DMS 273 (cell line): ENCODE measurements at regions not wholly inside any gene's neighbourhood (a gene's known extent, or its start where the extent isn't known, plus 50 kb on each side); places are given as distances from the start of the nearest gene placed in this dataset.

Source experiments
- DNase-seq: peaks from one replicate; lab custom pipeline; 2025; ENCODE audit not compliant: unreplicated experiment; lab: John Stamatoyannopoulos, UW

DNA sequence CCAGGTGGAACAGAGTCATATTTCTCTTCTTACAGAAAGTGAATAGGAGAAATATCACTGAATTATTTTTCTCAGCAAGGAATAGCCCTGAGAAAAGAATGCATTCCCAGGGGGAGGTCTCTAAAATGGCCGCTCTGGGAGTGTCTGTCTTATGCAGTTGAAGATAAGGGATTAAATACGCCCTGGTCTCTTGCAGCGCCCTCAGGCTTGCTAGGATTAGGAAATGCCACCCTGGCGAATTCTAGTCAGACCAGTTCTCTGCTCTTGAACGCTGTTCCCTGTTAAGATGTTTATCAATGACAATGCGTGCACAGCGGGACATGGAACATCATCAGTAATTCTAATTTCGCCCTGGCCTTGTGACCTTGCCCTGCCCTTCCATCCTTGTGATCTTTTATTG lies 949.0 kb upstream of the SEMA6D start:
- DNase-seq: peak; percentile 0

DNA sequence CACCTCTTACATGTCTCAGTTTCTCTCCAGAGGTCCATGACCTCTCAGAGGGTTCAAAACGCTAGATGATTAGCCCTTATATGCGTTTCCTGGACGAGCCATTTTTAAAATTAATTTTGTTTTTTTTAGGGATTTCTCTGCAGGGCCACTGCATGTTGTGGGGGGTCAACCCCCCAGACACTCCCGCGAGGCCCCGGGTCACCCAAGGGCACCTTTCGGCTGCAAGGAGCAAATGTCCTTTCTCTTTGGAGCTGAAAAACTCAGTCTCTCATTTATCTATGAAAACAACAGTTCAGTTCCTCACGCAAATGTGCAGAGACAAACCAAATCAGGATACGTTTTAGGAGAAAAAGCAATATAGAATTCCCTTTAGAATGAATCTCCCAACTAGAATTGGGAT lies 944.3 kb upstream of the SEMA6D start:
- no peak for DNase-seq

DNA sequence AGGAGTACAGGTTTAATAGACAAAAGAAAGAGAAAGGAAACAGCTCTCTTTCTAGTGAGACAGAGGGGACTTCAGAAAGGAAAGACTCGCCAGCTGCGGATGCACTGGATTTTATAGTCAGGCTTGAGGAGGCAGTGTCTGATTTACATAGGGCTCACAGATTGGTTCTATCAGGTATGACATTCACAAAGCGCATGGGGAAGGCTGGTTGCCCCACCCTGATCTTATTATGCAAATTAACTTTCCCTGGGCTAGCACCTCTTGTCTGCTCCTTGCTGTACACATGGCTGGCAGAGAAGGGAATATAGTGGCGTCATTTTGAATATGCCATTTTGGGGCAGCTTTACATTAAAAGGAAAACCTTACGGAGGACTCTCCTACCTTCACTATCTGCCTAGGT lies 938.4 kb upstream of the SEMA6D start:
- DNase-seq: no peak

DNA sequence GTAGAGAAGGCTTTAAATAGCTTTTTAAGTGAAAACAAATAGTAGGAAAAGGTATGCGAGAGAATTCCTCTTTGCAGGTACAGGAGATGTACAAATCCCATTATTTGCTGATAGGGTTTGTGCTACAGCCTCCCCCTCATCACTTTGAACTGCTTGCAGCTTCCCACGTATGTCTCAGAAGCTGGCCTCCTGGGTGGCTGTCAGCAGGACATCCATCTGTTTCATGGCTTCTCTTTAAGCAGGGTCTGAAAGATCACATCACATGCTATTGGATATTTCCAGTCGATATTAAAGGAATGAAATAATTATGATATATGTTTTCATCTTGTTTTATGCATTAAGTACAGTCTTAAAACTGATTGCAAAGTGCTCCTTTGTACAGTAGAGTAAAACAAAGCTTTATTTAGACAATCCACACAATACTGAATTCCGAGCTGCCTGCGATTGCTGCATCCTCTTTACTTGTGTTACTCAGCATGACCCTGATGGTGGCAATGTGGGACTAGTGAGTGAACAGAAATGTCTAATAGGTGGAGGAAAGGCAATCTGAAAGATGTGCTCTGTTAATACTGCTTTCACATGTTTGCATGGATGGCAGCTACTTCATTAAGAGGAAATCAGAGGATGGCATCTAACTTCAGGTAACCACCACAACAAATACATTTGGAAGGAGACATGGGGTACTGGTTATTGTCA lies 930.6 kb upstream of the SEMA6D start:
- DNase-seq: peak; percentile 26

DNA sequence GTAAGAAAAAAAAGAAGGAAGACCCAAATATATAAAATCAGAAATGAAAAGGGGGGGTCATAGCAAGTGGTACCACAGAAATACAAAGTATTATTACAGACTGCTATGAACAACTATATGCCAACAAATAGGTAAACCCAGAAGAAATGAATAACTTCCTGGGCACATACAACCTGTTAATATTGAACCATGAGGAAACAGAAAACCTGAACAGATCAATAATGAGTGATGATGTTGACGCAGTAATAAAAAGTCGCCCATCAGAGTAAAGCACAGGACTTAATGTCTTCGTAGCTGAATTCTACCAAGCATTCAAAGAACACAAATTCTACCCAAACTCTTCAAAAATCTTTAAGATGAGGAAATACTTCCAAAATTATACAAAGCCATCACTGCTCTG lies 921.6 kb upstream of the SEMA6D start:
- DNase-seq: no peak

DNA sequence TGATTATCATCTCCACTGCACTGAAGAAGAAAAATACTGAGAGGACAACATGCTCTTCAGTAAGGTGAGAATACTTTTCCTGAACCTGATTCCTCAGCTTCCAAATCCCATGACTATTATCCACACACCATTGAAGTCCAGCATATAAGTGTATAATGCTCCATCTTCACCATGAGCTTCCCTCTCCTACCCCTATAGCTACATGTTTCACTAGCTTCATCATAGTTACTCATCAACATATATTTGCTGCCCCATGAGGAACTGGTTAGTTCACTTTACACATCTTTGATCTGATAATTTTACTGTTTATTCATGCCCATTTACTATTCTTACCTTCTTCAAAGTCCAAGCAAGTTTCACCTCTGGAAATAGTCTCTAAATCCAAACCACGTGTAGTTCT lies 908.5 kb upstream of the SEMA6D start:
- DNase-seq: no peak

DNA sequence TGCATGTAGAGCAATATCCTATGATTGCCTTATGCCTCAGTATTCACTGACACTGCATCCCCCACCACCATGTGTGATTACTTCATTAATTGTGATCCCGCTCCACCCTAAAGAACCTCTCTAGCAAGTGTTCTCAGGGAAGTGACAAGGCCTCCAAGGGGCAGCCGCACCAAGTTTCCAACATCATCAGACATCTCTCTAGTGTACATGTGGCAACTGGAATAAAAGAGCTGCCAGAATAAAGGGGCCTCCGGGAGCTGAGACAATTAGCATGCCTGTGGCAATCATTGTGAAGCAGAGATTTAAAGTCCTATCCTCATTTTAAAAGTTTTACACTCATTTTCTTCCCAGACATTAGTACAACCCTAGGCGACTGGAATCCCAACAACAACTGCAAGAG lies 902.1 kb upstream of the SEMA6D start:
- DNase-seq: no peak

DNA sequence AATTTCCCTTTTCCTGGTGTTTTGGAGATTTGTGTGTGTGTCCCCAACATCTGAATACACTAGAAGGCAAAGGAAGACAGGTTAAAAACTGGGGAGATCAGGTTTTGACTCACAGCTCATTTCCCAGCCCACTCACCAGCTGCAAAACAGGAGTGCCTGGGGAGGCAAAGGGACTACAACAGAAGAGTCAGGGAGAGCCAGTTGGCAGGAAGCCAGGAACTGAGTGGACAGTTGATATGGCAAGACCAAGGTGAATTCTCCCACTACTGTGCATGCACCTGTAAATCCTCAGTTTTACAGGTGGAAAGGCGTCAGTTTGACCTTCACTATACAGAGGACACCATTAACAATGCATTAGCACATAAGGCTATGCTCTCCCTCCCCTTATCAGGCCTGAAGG lies 901.5 kb upstream of the SEMA6D start:
- peak; percentile 13 for DNase-seq

DNA sequence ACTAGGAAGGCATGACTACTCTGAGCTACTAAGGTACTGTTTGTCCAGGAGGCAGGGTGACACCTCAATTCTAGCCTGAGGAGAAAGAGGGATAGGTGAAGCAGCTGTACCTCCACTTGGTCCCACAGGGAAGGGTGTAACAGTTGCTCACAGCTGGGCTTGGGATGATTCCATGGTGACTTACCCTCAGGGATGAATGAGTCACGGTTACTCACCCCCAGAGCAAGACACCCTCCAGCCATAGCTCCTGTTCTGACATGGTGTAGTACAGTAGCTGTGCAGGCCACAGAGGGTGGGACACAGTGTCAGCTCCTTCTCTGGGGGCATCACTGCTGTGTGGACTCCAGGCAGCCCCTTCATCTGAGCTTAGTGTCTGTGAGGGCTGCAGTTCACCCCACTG lies 868.6 kb upstream of the SEMA6D start:
- DNase-seq: no peak

DNA sequence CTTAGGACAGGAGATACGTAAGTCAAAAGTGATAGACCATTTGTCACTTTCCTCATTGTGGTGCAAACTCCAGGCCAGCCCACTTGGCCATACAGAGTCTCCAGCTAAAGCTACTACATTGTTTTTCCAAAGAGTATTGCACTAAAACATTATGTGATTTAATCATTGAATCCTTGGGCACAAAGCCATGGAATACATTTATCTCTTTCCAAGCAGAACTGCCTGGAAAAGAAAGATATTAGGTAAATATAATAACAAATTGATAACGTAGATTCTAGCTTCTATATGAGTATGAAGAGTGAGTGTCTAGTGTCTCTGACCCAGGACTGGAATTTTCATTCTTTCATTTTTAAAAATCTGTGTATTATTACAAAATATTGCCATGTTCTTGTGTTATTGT lies 863.7 kb upstream of the SEMA6D start:
- DNase-seq: no peak

DNA sequence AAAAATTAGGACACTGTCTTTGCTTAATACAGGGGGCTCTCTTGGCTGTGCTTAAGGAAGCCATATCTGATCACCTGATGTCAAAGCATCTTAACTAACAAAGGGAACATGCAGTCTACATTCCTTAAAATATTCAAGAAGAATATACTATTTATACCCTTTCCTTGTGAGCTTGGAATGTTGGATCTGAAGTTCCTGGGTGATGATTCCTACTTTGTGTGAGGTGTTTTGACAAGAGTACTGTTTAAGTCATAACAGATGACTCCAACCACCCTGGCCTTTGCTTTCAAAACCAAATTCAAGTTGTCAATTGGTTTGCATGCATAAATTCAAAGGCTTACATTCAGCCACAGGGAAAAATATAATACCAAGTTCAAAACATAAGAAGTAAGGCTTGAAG lies 862.7 kb upstream of the SEMA6D start:
- DNase-seq: no peak

DNA sequence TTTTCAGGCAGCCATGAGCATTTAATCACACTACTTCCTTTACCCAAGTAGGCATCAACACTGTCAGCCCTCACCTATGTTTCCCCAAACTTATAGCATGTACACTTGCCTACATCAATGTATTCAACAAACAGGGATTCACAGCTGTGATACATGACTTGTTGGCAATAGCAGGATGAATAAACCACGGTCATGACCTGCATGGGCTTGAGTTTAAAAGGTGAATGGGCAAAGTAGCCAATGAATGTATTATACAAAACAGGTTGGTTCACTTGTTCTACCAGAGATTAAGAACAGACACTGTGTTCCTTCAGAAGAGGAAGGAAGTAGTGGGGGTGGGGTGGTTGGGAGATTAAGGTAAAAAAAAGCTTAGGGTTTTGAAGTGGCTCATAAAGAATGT lies 861.9 kb upstream of the SEMA6D start:
- no peak for DNase-seq

DNA sequence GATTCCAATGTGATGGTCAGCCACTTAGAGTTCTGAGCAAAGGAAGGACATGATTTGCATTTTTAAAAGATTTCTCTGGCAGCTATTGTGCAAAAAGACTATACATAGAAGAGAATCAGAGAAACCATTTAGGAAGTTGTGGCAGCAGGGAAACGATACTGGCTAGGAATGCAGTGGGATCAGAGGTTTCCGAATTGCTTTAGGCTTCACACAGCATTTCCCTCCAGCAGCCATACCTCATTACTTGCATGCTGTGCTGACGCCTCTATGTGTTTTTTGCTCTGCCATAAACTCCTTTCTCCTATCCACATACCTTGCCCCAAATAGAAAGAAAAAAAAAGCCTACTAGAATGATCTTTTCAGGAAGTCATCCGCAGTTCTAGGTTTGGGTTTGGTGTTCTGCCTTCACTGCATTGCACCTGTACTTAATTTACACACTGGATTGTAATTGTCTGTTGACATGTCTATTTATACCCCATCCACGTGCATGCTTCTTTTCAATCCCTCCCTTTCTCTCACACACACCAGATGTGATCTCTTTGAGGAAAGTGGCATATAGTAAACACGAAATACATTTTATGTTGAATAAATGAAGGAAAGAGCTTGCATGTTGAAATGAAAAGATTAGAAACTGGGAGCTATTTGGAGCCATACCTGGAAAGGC lies 860.3 kb upstream of the SEMA6D start:
- no peak for DNase-seq

DNA sequence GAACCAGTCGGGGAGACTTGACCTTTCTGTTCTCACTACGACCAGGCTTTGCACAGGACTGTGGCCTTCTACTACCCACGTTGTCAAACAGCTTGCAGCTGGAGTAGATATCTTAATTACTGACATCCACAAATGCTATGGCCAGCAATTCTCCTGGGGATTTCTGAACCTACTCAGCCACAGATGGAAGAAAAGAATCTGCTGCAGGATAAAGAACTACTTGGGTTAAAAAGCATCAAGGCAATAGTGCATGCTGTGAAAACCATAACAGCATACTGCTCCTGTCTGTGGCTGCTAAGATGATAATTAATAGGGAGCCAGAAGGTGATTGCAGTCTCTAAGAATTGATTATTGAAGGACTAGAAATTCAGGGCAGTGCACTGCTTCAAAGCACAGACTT lies 859.2 kb upstream of the SEMA6D start:
- DNase-seq: peak; percentile 35

DNA sequence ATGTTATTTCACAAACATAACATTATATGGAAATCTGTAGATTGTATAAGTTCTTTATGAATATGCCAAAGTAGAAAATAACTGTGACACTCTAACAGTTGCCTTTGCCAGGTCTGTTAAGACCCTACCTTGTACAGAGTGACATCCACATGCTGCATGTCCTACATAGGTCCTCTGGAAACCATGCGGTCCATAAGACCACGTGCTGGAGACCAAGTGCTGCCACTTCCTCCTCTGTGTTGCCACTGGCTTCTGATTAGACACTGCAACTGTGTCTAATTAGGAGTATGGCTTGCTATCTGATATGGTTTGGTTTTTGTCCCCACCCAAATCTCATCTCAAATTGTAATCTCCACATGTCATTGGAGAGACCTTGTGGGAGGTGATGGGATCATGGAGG lies 855.5 kb upstream of the SEMA6D start:
- DNase-seq: no peak

DNA sequence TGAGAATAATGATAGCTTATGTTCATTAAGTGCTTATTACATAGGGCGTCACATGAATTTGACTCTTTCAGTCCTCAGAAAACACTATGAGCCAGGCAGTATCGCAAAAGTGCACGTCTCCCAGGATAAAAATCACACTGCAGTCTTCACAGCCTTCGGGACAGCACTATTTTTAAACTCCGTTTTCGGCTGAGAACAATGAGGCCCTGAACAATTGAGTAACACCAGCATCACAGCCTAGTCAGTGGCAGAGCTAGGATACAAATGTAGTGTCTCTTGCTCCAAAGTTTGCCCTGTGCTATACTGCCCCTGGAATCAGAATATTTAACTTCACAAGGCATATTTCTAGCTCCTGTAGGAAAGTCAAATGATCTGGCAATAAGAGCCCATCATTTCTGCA lies 852.1 kb upstream of the SEMA6D start:
- no peak for DNase-seq

DNA sequence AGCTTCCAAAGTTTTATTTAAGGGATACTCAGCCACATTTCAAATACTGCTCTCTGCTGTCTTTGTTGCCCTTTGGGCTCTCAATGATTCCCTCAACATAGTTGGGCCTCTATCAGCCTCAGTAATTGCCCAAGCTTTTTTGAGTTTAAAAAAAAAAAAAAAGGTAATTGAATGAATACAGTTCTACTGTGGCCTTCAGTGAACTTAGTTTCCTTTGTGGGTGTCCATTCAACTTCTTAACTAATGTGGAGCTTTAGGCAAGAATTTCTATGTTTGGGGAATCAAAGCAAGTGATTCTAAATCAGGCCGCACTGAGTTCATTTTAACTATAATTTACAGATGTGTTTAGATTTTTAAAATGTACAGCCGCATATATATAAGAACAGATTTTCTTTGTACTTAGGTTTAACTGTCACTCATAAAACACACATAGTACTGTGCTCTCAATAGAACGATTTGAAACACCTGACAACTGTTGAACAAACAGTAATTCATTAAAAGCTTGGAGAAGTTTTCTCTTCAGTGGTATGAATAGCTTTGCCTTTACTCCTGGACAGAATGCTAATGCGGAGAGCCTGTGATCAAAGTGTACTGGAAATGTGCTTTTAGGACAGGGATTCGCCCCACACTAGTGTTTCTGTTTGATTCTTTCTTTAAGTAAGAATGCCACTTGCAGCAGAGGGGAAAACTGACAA lies 844.9 kb upstream of the SEMA6D start:
- DNase-seq: no peak

DNA sequence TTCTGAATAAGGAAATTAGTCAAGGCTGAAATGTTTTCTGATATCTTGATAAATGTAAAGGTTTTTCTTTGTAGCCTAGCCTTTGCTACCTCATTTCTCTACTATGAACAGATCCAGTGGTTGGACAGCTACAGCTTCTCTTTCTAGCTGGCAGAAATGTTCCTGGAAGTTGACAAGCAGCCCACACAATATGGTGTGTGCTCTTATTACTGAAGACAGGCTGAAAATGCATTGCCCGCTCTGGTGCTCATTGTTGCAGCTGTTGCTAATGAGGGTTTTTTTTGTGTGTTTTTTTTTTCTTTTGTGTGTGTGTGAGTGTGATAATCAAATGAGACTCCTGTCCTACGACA lies 844.3 kb upstream of the SEMA6D start:
- DNase-seq: peak; percentile 13

DNA sequence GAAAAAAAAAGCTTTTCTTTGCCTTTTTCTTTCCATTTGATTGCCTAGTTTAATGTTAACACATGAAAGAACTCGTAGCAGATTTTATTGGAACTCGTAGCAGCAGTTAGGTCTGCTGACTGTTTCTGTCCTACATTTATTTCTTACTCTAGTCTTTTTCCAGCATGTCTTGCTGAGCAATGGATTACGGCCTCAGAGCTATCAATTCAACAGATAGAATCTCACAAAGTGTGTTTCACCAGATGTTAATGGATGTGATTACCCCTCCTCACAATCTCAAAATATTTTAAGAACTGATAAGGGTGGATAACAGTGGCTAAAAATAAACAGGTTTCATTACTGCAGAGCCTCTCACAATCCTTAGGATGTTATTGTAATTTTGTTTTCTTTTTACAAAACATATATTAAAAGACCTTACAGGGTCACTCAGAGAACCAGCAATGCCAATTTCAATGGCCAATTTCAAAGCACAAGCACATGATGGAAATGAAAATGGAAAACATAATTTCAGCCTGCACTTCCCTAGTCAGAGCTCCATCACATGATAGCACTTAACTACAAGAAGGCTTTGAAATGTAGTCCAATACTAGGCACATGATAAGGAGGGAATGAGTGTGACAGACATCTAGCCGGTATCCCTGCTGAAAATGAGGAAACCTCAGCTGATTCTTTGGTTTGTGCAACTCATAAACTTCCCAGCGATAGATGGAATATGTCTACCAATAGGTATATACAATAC lies 838.1 kb upstream of the SEMA6D start:
- no peak for DNase-seq

DNA sequence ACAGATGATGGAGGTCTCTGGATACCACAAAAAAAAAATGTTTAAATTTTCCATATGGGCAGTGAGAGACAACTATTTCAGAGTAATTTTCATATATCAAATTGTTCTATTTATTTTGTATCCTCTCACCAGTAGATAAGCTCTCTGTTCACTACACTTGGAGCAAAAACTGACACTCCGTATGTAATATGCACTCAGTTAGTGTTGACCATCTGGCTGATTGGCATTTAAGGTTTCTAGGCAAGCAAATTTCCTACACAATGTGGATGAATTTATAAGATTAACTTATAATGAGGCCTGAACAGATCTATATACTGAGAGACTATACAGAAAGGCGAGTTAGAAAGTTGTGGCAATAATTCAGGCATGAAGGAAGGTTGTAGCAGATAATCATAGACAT lies 836.5 kb upstream of the SEMA6D start:
- DNase-seq: no peak

DNA sequence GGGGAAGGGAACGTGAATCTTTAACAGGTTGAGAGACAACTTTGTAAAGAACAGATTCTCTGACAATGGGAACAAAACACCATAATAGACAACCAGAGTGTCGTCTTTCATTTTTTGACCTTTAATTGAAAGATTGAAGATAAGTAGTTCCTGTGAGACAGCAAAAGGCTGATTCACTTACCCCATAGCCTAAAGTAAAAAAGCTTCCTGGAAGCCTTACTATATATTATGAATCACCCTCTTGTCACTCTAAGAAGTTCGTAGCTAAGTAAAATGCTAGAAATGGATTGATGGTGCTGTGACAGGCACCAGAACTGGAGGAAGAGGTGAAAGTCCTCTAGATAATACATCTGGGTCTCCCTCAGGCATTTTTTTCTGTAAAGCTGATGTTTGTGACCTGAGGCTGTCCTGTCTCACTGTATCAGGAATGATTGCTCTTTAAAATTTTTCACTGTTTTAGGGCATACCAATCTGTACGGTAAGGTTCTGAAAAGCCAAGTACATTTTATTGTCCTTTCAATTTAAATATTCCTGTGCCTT lies 824.6 kb upstream of the SEMA6D start:
- no peak for DNase-seq

DNA sequence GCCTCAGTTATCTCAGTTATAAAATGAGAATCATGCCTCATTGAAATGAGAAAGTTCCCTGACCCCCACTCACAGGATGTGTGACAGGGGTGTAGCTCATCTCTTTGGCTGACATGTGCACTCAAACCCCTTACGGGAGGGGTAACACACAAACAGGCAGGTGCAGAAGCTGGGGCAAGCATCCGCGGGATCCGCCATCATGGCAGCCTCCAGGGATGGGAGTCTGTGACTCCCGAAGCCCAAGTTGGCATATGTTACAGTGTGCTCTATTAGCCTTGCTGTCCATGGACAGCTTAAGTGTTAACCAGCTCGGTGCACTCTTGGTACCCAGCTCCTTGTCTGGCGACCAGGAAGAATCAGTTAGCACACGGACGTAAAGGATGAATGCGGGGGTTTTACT lies 822.7 kb upstream of the SEMA6D start:
- DNase-seq: no peak
